ENCODE measurements at regions not wholly inside any gene's neighbourhood (a gene's known extent, or its start where the extent isn't known, plus 50 kb on each side); places are given as distances from the start of the nearest gene placed in this dataset.

- Histone ChIP-seq H3K27me3 (replicated peaks in 1 of 2; ENCODE audit: control insufficient read depth in 2 of 2, insufficient read depth in 2 of 2, low read length in 1 of 2) (no peaks in the 10 kb centered on the region), H3K4me2 (ENCODE audit: control insufficient read depth, insufficient read depth) (no peak overlapping the region), H4K20me1 (ENCODE audit: control insufficient read depth, insufficient read depth) (no peaks in the 10 kb centered on the region), H3K9ac (ENCODE audit: control insufficient read depth, insufficient read depth, low read length) (no peak overlapping the region), H3K4me1 (ENCODE audit: control insufficient read depth, insufficient read depth, low read length) (no peaks in the 10 kb centered on the region), H3K9me3 (replicated peaks; ENCODE audit: control insufficient read depth, insufficient read depth, low read length) (no peaks in the 10 kb centered on the region), H3K27ac (ENCODE audit: control insufficient read depth, insufficient read depth) (no peak overlapping the region), H3K36me3 (ENCODE audit: control insufficient read depth in 2 of 2, insufficient read depth in 2 of 2, low read length in 1 of 2) (no peaks in the 10 kb centered on the region), H2AFZ (ENCODE audit: control insufficient read depth, low read depth, low read length) (no peak overlapping the region), H3K79me2 (ENCODE audit: control insufficient read depth, insufficient read depth, low read length) (no peaks in the 10 kb centered on the region), H3K4me3 (no peak overlapping the region)
- ATAC-seq (peak; percentile 94), DNase-seq (ENCODE audit: low read depth, low spot score) (no peak), FAIRE-seq (peak; percentile 31)
- CTCF ChIA-PET, result interaction anchor here (1.0 to 2.0 kb wide), 2 partner anchors 36 to 144 kb away, joined by 3 to 4 read pairs; no protein-coding TSS in a partner anchor
- SMC1A ChIA-PET (ENCODE audit: uncharacterized antibody, unreplicated experiment), result interaction anchor here (1.0 to 1.9 kb wide), 4 partner anchors 13 to 212 kb away, joined by 3 to 5 read pairs (median 4); no protein-coding TSS in a partner anchor
- BruUV-seq (replicated peaks), result no TSS peak
- POLR2A ChIA-PET, result no interaction called here
- WGBS (ENCODE audit: insufficient coverage, insufficient replicate concordance, low lambda C conversion rate, missing lambda C conversion rate), result under 1% methylated on average over 7 of the region's 7 CpGs
- in situ Hi-C loops (cut with MboI) (no loop called here), intact Hi-C loops (cut with micrococcal nuclease; ENCODE audit: unreplicated experiment) (loop anchor here (1.0 kb wide), 1 partner anchor 83 kb away; no protein-coding TSS in a partner anchor)
- RAD21 ChIA-PET (ENCODE audit: unreplicated experiment), result interaction anchor here (1.2 to 1.9 kb wide), 3 partner anchors 11 to 189 kb away, joined by 3 to 7 read pairs (median 6); no protein-coding TSS in a partner anchor
- TF ChIP-seq ZNF622 (IDR thresholded peaks at IDR 0.05), result no peak
- no peak for TF ChIP-seq NR2C2 (IDR thresholded peaks at IDR 0.05; ENCODE audit: borderline replicate concordance, control insufficient read depth, insufficient read length, low read depth)
- TF ChIP-seq ZBTB4 (CRISPR knock-in tag; IDR thresholded peaks at IDR 0.05), result no peak
- no peak for TF ChIP-seq TCF3 (IDR thresholded peaks at IDR 0.05; ENCODE audit: borderline replicate concordance, insufficient read depth, low read depth, low read length)
- TF ChIP-seq SMAD5 (IDR thresholded peaks at IDR 0.05; ENCODE audit: low read depth), result no peak
- TF ChIP-seq, protein P1, sequence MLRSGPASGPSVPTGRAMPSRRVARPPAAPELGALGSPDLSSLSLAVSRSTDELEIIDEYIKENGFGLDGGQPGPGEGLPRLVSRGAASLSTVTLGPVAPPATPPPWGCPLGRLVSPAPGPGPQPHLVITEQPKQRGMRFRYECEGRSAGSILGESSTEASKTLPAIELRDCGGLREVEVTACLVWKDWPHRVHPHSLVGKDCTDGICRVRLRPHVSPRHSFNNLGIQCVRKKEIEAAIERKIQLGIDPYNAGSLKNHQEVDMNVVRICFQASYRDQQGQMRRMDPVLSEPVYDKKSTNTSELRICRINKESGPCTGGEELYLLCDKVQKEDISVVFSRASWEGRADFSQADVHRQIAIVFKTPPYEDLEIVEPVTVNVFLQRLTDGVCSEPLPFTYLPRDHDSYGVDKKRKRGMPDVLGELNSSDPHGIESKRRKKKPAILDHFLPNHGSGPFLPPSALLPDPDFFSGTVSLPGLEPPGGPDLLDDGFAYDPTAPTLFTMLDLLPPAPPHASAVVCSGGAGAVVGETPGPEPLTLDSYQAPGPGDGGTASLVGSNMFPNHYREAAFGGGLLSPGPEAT (IDR thresholded peaks at IDR 0.05; ENCODE audit: low read depth), result peak; percentile 54; the same call in 1 of the 2 replicates
- TF ChIP-seq CTCF (IDR thresholded peaks at IDR 0.05 in 2 of 3, conservative IDR thresholded peaks at IDR 0.05 in 1 of 3; ENCODE audit: control insufficient read depth in 2 of 3, extremely low read depth in 1 of 3, insufficient read depth in 1 of 3, low read depth in 3 of 3, low read length in 3 of 3), result no peak
- no peak for TF ChIP-seq HCFC1 (IDR thresholded peaks at IDR 0.05; ENCODE audit: low read length)
- TF ChIP-seq MXI1 (IDR thresholded peaks at IDR 0.05; ENCODE audit: low read depth, low read length), result no peak
- TF ChIP-seq, protein P2, sequence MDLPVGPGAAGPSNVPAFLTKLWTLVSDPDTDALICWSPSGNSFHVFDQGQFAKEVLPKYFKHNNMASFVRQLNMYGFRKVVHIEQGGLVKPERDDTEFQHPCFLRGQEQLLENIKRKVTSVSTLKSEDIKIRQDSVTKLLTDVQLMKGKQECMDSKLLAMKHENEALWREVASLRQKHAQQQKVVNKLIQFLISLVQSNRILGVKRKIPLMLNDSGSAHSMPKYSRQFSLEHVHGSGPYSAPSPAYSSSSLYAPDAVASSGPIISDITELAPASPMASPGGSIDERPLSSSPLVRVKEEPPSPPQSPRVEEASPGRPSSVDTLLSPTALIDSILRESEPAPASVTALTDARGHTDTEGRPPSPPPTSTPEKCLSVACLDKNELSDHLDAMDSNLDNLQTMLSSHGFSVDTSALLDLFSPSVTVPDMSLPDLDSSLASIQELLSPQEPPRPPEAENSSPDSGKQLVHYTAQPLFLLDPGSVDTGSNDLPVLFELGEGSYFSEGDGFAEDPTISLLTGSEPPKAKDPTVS (IDR thresholded peaks at IDR 0.05; ENCODE audit: low read depth, low read length), result no peak
- TF ChIP-seq PAX5 (IDR thresholded peaks at IDR 0.05; ENCODE audit: borderline replicate concordance, low read depth, low read length), result no peak
- TF ChIP-seq YY1 (IDR thresholded peaks at IDR 0.05; ENCODE audit: low read depth, low read length), result no peak
- TF ChIP-seq USF1 (IDR thresholded peaks at IDR 0.05; ENCODE audit: borderline replicate concordance, extremely low read length, insufficient read depth, low read depth, low read length), result no peak
These were observed 66.6 kb upstream of the TIAM1 start for GRCh38 chr21:31410499-31411131.
